ENCODE measurements at regions not wholly inside any gene's neighbourhood (a gene's known extent, or its start where the extent isn't known, plus 50 kb on each side); places are given as distances from the start of the nearest gene placed in this dataset.

GRCh38 chr12:31877884-31878283, 81.3 kb upstream of the RESF1 start:
- no peak overlapping the region for H2AFZ ChIP-seq (ENCODE audit: low read length)
- H3K4me2 ChIP-seq (ENCODE audit: insufficient read depth, low read length) = no peak overlapping the region
- no peak for TF ChIP-seq CTCF (IDR thresholded peaks at IDR 0.05; ENCODE audit: extremely low read depth, low read depth, low read length)
- H3K79me2 ChIP-seq (ENCODE audit: insufficient read depth, low read length) = no peaks in the 10 kb centered on the region
- H4K20me1 ChIP-seq (ENCODE audit: insufficient read depth, low read length) = no peaks in the 10 kb centered on the region
- H3K36me3 ChIP-seq (ENCODE audit: insufficient read depth, low read length) = no peaks in the 10 kb centered on the region
- DNase-seq (ENCODE audit: insufficient read length, low spot score, missing footprints) = no peak
- H3K27ac ChIP-seq (ENCODE audit: low read depth, low read length) = no peak overlapping the region
- no peak overlapping the region for H3K4me3 ChIP-seq (ENCODE audit: insufficient read depth, low read length)
- no peaks in the 10 kb centered on the region for H3K9me3 ChIP-seq (ENCODE audit: low read depth, low read length)
- peaks cover 3% of the 10 kb centered on the region for H3K4me1 ChIP-seq (ENCODE audit: insufficient read depth, low read length)
- no peaks in the 10 kb centered on the region for H3K27me3 ChIP-seq (ENCODE audit: insufficient read depth, low read length)

GRCh38 chr12:31876568-31877424, 82.4 kb upstream of the RESF1 start:
- Histone ChIP-seq H3K9me3 (ENCODE audit: low read depth, low read length) (no peaks in the 10 kb centered on the region), H3K79me2 (ENCODE audit: insufficient read depth, low read length) (no peaks in the 10 kb centered on the region), H3K4me3 (ENCODE audit: insufficient read depth, low read length) (no peak overlapping the region), H3K4me2 (ENCODE audit: insufficient read depth, low read length) (no peak overlapping the region), H3K27me3 (ENCODE audit: insufficient read depth, low read length) (no peaks in the 10 kb centered on the region), H2AFZ (ENCODE audit: low read length) (peak overlapping the region; percentile 10), H3K4me1 (ENCODE audit: insufficient read depth, low read length) (peaks cover 3% of the 10 kb centered on the region), H4K20me1 (ENCODE audit: insufficient read depth, low read length) (no peaks in the 10 kb centered on the region), H3K27ac (ENCODE audit: low read depth, low read length) (no peak overlapping the region), H3K36me3 (ENCODE audit: insufficient read depth, low read length) (no peaks in the 10 kb centered on the region)
- no peak for DNase-seq (ENCODE audit: insufficient read length, low spot score, missing footprints)
- TF ChIP-seq CTCF (IDR thresholded peaks at IDR 0.05; ENCODE audit: extremely low read depth, low read depth, low read length) = no peak

GRCh38 chr12:31875609-31875964, 83.6 kb upstream of the RESF1 start:
- TF ChIP-seq CTCF (IDR thresholded peaks at IDR 0.05; ENCODE audit: extremely low read depth, low read depth, low read length) = no peak
- Histone ChIP-seq H4K20me1 (ENCODE audit: insufficient read depth, low read length) (no peaks in the 10 kb centered on the region), H3K4me2 (ENCODE audit: insufficient read depth, low read length) (no peak overlapping the region), H3K79me2 (ENCODE audit: insufficient read depth, low read length) (no peaks in the 10 kb centered on the region), H3K4me3 (ENCODE audit: insufficient read depth, low read length) (no peak overlapping the region), H3K36me3 (ENCODE audit: insufficient read depth, low read length) (no peaks in the 10 kb centered on the region), H3K4me1 (ENCODE audit: insufficient read depth, low read length) (peaks cover 3% of the 10 kb centered on the region), H3K27me3 (ENCODE audit: insufficient read depth, low read length) (no peaks in the 10 kb centered on the region), H2AFZ (ENCODE audit: low read length) (peak overlapping the region; percentile 89), H3K9me3 (ENCODE audit: low read depth, low read length) (no peaks in the 10 kb centered on the region), H3K27ac (ENCODE audit: low read depth, low read length) (no peak overlapping the region)
- no peak for DNase-seq (ENCODE audit: insufficient read length, low spot score, missing footprints)

- Histone ChIP-seq H3K79me2 (ENCODE audit: insufficient read depth, low read length) (no peaks in the 10 kb centered on the region), H3K4me2 (ENCODE audit: insufficient read depth, low read length) (no peak overlapping the region), H3K27ac (ENCODE audit: low read depth, low read length) (peak overlapping the region; percentile 41), H3K36me3 (ENCODE audit: insufficient read depth, low read length) (no peaks in the 10 kb centered on the region), H3K27me3 (ENCODE audit: insufficient read depth, low read length) (no peaks in the 10 kb centered on the region), H4K20me1 (ENCODE audit: insufficient read depth, low read length) (no peaks in the 10 kb centered on the region), H3K4me1 (ENCODE audit: insufficient read depth, low read length) (peaks cover 3% of the 10 kb centered on the region), H2AFZ (ENCODE audit: low read length) (peak overlapping the region; percentile 89), H3K4me3 (ENCODE audit: insufficient read depth, low read length) (no peak overlapping the region), H3K9me3 (ENCODE audit: low read depth, low read length) (no peaks in the 10 kb centered on the region)
- TF ChIP-seq CTCF (IDR thresholded peaks at IDR 0.05; ENCODE audit: extremely low read depth, low read depth, low read length) = no peak
- peak; percentile 71 for DNase-seq (ENCODE audit: insufficient read length, low spot score, missing footprints)
Observed at GRCh38 chr12:31874961-31875608, 84.1 kb upstream of the RESF1 start.
